Glutamatergic neuron (in vitro differentiated cells): ENCODE measurements at regions not wholly inside any gene's neighbourhood (a gene's known extent, or its start where the extent isn't known, plus 50 kb on each side); places are given as distances from the start of the nearest gene placed in this dataset.

Experiments
- DNase-seq: peaks from one replicate; pipeline ENCODE4 v3.0.0; 2022
- H3K27ac Mint-ChIP-seq: one replicate; pipeline ENCODE4 v1.8.0; 2020; ENCODE audit warnings: mild to moderate bottlenecking, mixed read lengths, inconsistent platforms; ENCODE audit not compliant: unreplicated experiment
- H3K27me3 Mint-ChIP-seq: one replicate; pipeline ENCODE4 v1.8.0; 2020; ENCODE audit warnings: mild to moderate bottlenecking, moderate library complexity, mixed read lengths, inconsistent platforms; ENCODE audit not compliant: unreplicated experiment
- H3K36me3 Mint-ChIP-seq: one replicate; pipeline ENCODE4 v1.8.0; 2020; ENCODE audit warnings: mild to moderate bottlenecking, mixed read lengths, inconsistent platforms; ENCODE audit not compliant: unreplicated experiment
- H3K4me1 Mint-ChIP-seq: one replicate; pipeline ENCODE4 v1.8.0; 2020; ENCODE audit warnings: mild to moderate bottlenecking, low read depth, mixed read lengths, inconsistent platforms; ENCODE audit not compliant: unreplicated experiment
- H3K4me3 Mint-ChIP-seq: one replicate; pipeline ENCODE4 v1.8.0; 2020; ENCODE audit warnings: mild to moderate bottlenecking, mixed read lengths, inconsistent platforms; ENCODE audit not compliant: unreplicated experiment
- H3K9me3 Mint-ChIP-seq: one replicate; pipeline ENCODE4 v1.8.0; 2020; ENCODE audit warnings: mild to moderate bottlenecking, moderate library complexity, mixed read lengths, inconsistent platforms; ENCODE audit not compliant: unreplicated experiment
- CTCF ChIP-seq: fragments of 200-600 bp; sonication (generic); IDR thresholded peaks from one replicate; pipeline ENCODE4 v1.5.0; 2021; ENCODE audit not compliant: partially characterized antibody, unreplicated experiment

- Mint-ChIP-seq H3K27me3 (peaks cover 3% of the 10 kb centered on the region), H3K9me3 (no peaks in the 10 kb centered on the region), H3K27ac (no peak overlapping the region), H3K4me1 (peaks cover 6% of the 10 kb centered on the region), H3K36me3 (no peaks in the 10 kb centered on the region), H3K4me3 (no peak overlapping the region)
- TF ChIP-seq CTCF: no peak
- DNase-seq: no peak
Measured at GRCh38 chr21:36550761-36551160, 70.8 kb upstream of the CLDN14 start.

- no peak overlapping the region for H3K27ac Mint-ChIP-seq
- TF ChIP-seq CTCF: no peak
- DNase-seq: no peak
- H3K4me1 Mint-ChIP-seq: peaks cover 6% of the 10 kb centered on the region
- no peak overlapping the region for H3K4me3 Mint-ChIP-seq
- no peaks in the 10 kb centered on the region for H3K36me3 Mint-ChIP-seq
- H3K9me3 Mint-ChIP-seq: peaks cover 1% of the 10 kb centered on the region
- H3K27me3 Mint-ChIP-seq: peaks cover 3% of the 10 kb centered on the region
Measured at GRCh38 chr21:36551321-36551720, 71.4 kb upstream of the CLDN14 start.

GRCh38 chr21:36551731-36552433, 72.0 kb upstream of the CLDN14 start:
- Mint-ChIP-seq H3K36me3 (no peaks in the 10 kb centered on the region), H3K27me3 (peaks cover 3% of the 10 kb centered on the region), H3K9me3 (peaks cover 1% of the 10 kb centered on the region), H3K4me1 (peaks cover 6% of the 10 kb centered on the region), H3K4me3 (no peak overlapping the region), H3K27ac (no peak overlapping the region)
- DNase-seq: no peak
- TF ChIP-seq CTCF: no peak

- Mint-ChIP-seq H3K27ac (no peak overlapping the region), H3K36me3 (no peaks in the 10 kb centered on the region), H3K4me1 (peaks cover 6% of the 10 kb centered on the region), H3K27me3 (peaks cover 3% of the 10 kb centered on the region), H3K4me3 (no peak overlapping the region), H3K9me3 (peaks cover 1% of the 10 kb centered on the region)
- no peak for TF ChIP-seq CTCF
- no peak for DNase-seq
Measured at GRCh38 chr21:36552434-36552785, 72.5 kb upstream of the CLDN14 start.

GRCh38 chr21:36553406-36553805, 73.5 kb upstream of the CLDN14 start:
- no peak for DNase-seq
- H3K36me3 Mint-ChIP-seq: no peaks in the 10 kb centered on the region
- no peak overlapping the region for H3K27ac Mint-ChIP-seq
- TF ChIP-seq CTCF: no peak
- H3K4me3 Mint-ChIP-seq: no peak overlapping the region
- peaks cover 3% of the 10 kb centered on the region for H3K4me1 Mint-ChIP-seq
- peaks cover 1% of the 10 kb centered on the region for H3K9me3 Mint-ChIP-seq
- no peaks in the 10 kb centered on the region for H3K27me3 Mint-ChIP-seq
